ENCODE measurements at regions not wholly inside any gene's neighbourhood (a gene's known extent, or its start where the extent isn't known, plus 50 kb on each side); places are given as distances from the start of the nearest gene placed in this dataset.

- TF ChIP-seq POLR2A (IDR thresholded peaks at IDR 0.05) (no peak), CTCF (IDR thresholded peaks at IDR 0.05) (no peak)
- Histone ChIP-seq H3K4me1 (no peaks in the 10 kb centered on the region), H3K9me3 (no peaks in the 10 kb centered on the region), H3K27ac (no peak overlapping the region), H3K4me3 (no peak overlapping the region), H3K27me3 (peaks cover 0 to 10% (median 0%) of the 10 kb centered on the region in 9 donors), H3K36me3 (no peaks in the 10 kb centered on the region)
- DNase-seq (no peak), ATAC-seq (no peak)
- WGBS, 4 donors: 70 to 74% (median 72%) methylated on average over 4 of the region's 4 CpGs
- intact Hi-C loops (cut with DNase I): no loop called here
Observed at GRCh38 chr5:7955476-7955875, 86.5 kb downstream of the MTRR start.

- H3K9me3 ChIP-seq: no peaks in the 10 kb centered on the region
- H3K4me1 ChIP-seq: no peaks in the 10 kb centered on the region
- no peak for DNase-seq
- WGBS, 4 donors: 74 to 86% (median 77%) methylated on average over 4 of the region's 4 CpGs
- no peaks in the 10 kb centered on the region for H3K27me3 ChIP-seq
- intact Hi-C loops (cut with DNase I): no loop called here
- no peak for TF ChIP-seq POLR2A (IDR thresholded peaks at IDR 0.05)
- TF ChIP-seq CTCF (IDR thresholded peaks at IDR 0.05): no peak
- H3K27ac ChIP-seq: no peak overlapping the region
- no peaks in the 10 kb centered on the region for H3K36me3 ChIP-seq
- no peak overlapping the region for H3K4me3 ChIP-seq
- ATAC-seq: no peak
Observed at GRCh38 chr5:7957329-7957728, 88.4 kb downstream of the MTRR start.

GRCh38 chr5:7960142-7960541, 91.2 kb downstream of the MTRR start:
- Histone ChIP-seq H3K4me1 (no peaks in the 10 kb centered on the region), H3K4me3 (no peak overlapping the region), H3K27me3 (no peaks in the 10 kb centered on the region), H3K27ac (no peak overlapping the region), H3K36me3 (no peaks in the 10 kb centered on the region), H3K9me3 (no peaks in the 10 kb centered on the region)
- 79 to 83% (median 82%) methylated on average over 7 of the region's 7 CpGs for WGBS, 4 donors
- ATAC-seq: no peak
- TF ChIP-seq POLR2A (IDR thresholded peaks at IDR 0.05) (no peak), CTCF (IDR thresholded peaks at IDR 0.05) (no peak)
- intact Hi-C loops (cut with DNase I): no loop called here
- no peak for DNase-seq

GRCh38 chr5:7961540-7961939, 92.6 kb downstream of the MTRR start:
- ATAC-seq (no peak), DNase-seq (no peak)
- Histone ChIP-seq H3K27ac (no peak overlapping the region), H3K36me3 (no peaks in the 10 kb centered on the region), H3K4me3 (no peak overlapping the region), H3K4me1 (no peaks in the 10 kb centered on the region), H3K27me3 (no peaks in the 10 kb centered on the region), H3K9me3 (no peaks in the 10 kb centered on the region)
- TF ChIP-seq CTCF (IDR thresholded peaks at IDR 0.05) (no peak), POLR2A (IDR thresholded peaks at IDR 0.05) (no peak)
- 60 to 66% (median 62%) methylated on average over 6 of the region's 6 CpGs for WGBS, 4 donors
- intact Hi-C loops (cut with DNase I): no loop called here

Data from heart left ventricle (tissue), 16 donors.